Muscle layer of duodenum (tissue), 2 donors: ENCODE measurements at regions not wholly inside any gene's neighbourhood (a gene's known extent, or its start where the extent isn't known, plus 50 kb on each side); places are given as distances from the start of the nearest gene placed in this dataset.

Source experiments
- H3K27ac ChIP-seq: one replicate; pipeline ENCODE4 v1.7.0; 2013; ENCODE audit warnings: mild to moderate bottlenecking, low read length
- H3K27me3 ChIP-seq: one replicate; pipeline ENCODE4 v1.7.0; 2013; ENCODE audit warnings: low read depth, mild to moderate bottlenecking, control low read depth, low read length
- H3K36me3 ChIP-seq, 2 donors: one replicate each; pipeline ENCODE4 v1.7.0; 2013; ENCODE audit warnings: low read length in 2 of 2, control low read depth in 1 of 2, mild to moderate bottlenecking in 1 of 2; ENCODE audit not compliant: insufficient read depth in 2 of 2, control insufficient read depth in 1 of 2
- H3K4me1 ChIP-seq, 2 donors: one replicate each; pipeline ENCODE4 v1.7.0; 2013; ENCODE audit warnings: low read length in 2 of 2, mild to moderate bottlenecking in 2 of 2, control low read depth in 1 of 2, moderate library complexity in 1 of 2; ENCODE audit not compliant: insufficient read depth in 2 of 2, control insufficient read depth in 1 of 2
- H3K4me3 ChIP-seq, 2 donors: one replicate each; pipeline ENCODE4 v1.7.0; 2013; ENCODE audit warnings: low read length in 2 of 2, low read depth in 1 of 2, mild to moderate bottlenecking in 1 of 2
- H3K9me3 ChIP-seq, 2 donors: one replicate each; pipeline ENCODE4 v1.7.0; 2013; ENCODE audit warnings: low read length in 2 of 2, control low read depth in 1 of 2, mild to moderate bottlenecking in 1 of 2; ENCODE audit not compliant: control insufficient read depth in 1 of 2
- donor health status: healthy.

DNA sequence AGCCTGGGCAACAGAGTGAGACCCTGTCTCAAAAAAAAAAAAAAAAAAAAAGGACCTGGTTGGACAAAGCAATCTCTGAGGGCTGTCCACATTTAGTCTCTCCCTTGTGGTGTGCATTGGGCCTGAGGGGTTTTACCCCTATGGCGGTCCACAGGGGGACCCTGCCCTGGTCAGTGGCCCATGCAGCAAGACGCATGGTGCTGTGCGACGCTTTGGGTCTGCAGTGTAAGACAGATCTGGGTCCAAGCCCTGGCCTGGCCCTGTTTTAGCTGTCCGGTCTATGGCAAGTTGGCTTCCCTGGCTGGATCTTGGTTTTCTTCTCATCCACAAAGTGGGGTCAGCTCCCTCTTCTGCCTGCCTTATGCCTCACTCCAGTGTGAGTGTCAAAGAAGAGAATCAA lies 123.2 kb upstream of the NLRP1 start:
- peaks cover 0 to 5% of the 10 kb centered on the region in 2 donors for H3K9me3 ChIP-seq
- H3K4me1 ChIP-seq, result no peaks in the 10 kb centered on the region
- H3K27me3 ChIP-seq, result no peaks in the 10 kb centered on the region
- H3K27ac ChIP-seq, result no peak overlapping the region
- H3K36me3 ChIP-seq, result no peaks in the 10 kb centered on the region
- H3K4me3 ChIP-seq, result no peak overlapping the region

DNA sequence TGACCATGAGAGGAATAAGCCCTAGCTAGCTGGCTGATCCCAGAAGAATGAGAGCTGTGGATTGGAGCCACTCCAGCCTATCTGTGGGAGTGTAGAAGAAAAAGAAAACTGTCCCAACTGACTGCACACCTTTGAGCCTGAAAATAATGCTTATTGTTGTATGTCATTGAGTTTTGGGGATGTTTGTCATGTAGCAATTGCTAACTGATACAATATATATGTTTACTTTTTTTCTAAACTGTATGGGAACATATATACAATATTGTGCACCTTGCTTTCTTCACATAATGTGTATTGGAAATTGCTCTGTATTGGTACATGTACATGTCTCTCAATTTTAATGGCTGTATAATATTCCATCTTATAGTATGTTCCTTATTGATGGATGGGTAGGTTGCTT lies 124.0 kb upstream of the NLRP1 start:
- no peak overlapping the region for H3K4me3 ChIP-seq
- H3K9me3 ChIP-seq, result no peaks in the 10 kb centered on the region
- H3K27me3 ChIP-seq, result no peaks in the 10 kb centered on the region
- H3K4me1 ChIP-seq, result no peaks in the 10 kb centered on the region
- H3K27ac ChIP-seq, result no peak overlapping the region
- H3K36me3 ChIP-seq, result no peaks in the 10 kb centered on the region

DNA sequence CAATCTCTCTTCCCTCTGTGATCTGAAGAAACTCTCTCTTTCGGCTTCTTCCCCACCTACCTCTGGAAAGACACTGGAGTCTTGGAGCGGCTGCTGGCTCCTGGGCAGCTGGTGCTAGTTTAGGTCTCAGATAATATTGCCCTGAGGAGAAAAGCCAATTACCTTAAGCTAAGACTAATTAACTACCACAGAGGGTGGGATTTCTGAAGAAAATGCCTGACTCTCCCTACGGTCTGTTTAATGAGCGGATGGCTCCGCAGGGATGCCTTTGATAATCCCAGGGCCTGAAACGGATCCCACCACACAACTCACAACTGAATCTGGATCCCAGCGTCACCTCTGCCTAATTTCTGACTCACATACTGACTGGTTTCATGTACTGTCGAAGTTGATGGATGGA lies 127.0 kb upstream of the NLRP1 start:
- H3K27me3 ChIP-seq, result no peaks in the 10 kb centered on the region
- no peaks in the 10 kb centered on the region for H3K9me3 ChIP-seq
- no peak overlapping the region for H3K4me3 ChIP-seq
- no peaks in the 10 kb centered on the region for H3K4me1 ChIP-seq
- no peak overlapping the region for H3K27ac ChIP-seq
- no peaks in the 10 kb centered on the region for H3K36me3 ChIP-seq

DNA sequence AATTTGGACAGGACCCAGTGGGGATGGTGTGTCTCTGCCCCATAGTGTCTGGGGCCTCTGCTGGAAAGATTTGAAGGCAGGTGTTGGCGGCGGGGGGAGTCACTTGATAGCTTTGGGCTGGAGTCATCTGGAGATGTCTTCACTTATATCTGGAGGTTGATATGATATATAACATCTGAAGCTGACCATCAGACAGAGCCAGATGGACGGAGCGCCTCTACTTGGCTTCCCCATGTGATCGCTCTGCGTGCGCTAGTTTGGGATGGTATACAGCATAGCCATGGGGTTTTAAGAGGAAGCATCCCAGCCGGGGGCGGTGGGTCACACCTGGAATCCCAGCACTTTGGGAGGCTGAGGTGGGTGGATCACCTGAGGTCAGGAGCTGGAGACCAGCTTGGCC lies 130.7 kb upstream of the NLRP1 start:
- H3K4me1 ChIP-seq, result no peaks in the 10 kb centered on the region
- H3K36me3 ChIP-seq, result no peaks in the 10 kb centered on the region
- no peaks in the 10 kb centered on the region for H3K27me3 ChIP-seq
- no peak overlapping the region for H3K27ac ChIP-seq
- H3K4me3 ChIP-seq, result no peak overlapping the region
- no peaks in the 10 kb centered on the region for H3K9me3 ChIP-seq

DNA sequence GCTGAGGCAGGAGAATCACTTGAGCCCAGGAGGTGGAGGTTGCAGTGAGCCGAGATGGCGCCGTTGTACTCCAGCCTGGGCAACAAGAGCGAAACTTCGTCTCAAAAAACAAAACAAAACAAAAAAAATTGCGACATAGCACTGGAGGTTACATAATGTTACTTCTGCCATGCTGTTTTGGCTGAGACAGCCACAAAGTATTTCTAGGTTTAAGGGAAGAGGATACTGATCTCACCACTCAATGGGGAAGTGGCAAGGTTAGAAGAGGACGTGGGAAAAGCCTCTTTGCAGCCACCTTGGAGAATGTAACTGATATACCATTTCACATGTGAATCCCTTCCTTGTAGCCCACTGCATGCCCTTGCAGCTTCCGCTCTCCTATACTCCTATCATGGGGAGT lies 131.2 kb upstream of the NLRP1 start:
- Histone ChIP-seq H3K4me3 (no peak overlapping the region), H3K27me3 (no peaks in the 10 kb centered on the region), H3K27ac (no peak overlapping the region), H3K36me3 (no peaks in the 10 kb centered on the region), H3K4me1 (no peaks in the 10 kb centered on the region), H3K9me3 (no peaks in the 10 kb centered on the region)

DNA sequence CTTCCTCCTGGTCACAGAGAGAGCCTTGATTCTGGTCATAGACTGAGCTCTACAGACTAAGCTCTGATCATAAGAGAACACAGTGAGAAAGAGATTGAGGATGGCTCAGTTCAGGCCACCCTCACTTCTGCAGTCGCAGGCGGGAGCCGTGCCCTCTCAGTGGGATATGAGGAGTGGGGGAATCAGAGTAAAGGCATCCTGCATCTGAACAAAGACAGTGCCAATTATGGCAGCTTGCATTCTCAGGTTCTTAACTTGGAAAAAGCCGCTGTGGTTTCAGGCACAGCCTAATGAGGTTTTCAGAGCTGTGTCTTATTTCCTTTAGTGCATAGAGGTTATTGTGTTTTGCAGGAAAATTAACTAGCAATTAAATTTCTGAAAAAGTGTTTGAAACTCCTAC lies 134.4 kb upstream of the NLRP1 start:
- H3K27ac ChIP-seq, result no peak overlapping the region
- H3K4me3 ChIP-seq, result no peak overlapping the region
- H3K9me3 ChIP-seq, result no peaks in the 10 kb centered on the region
- no peaks in the 10 kb centered on the region for H3K4me1 ChIP-seq
- H3K36me3 ChIP-seq, result no peaks in the 10 kb centered on the region
- no peaks in the 10 kb centered on the region for H3K27me3 ChIP-seq

DNA sequence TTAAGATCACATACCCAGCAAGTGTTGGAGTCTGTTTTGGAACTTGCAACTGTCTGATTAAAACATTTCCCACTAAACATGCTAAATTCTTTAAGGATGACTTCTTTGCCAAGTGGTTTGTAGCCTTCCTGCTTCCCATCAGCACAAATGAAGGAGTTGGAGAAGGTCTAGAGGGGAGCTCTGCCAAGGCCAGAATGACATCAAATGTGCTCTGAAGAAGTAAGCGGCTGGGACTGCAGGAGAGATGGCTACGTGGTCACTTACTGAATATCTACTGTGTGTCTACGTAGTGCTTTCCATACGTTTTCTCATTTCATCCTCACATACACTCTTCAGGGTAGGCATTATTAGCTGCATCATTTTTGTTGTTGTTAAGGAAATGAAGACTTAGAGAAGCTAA lies 135.7 kb upstream of the NLRP1 start:
- H3K9me3 ChIP-seq, result no peaks in the 10 kb centered on the region
- no peak overlapping the region for H3K4me3 ChIP-seq
- H3K27me3 ChIP-seq, result no peaks in the 10 kb centered on the region
- no peaks in the 10 kb centered on the region for H3K4me1 ChIP-seq
- no peaks in the 10 kb centered on the region for H3K36me3 ChIP-seq
- no peak overlapping the region for H3K27ac ChIP-seq

DNA sequence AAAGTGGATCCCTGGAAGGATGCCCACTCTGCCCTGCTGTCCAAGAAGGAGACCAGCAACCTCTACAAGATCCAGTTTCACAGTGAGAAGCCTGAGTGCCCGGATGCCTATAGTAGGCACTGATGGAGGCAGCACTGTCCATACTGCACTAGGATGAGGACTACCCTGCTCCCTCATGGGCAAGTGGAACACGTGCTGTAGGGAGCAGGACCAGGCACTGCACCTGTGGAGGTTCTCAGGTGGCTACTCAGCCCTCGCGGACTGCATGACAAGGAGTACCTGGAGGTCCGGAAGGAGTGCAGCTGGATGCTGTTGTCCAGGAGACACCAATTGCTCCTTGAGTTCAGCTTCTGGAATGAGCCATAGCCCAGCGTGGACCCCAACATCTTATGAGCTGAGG lies 146.1 kb upstream of the NLRP1 start:
- no peaks in the 10 kb centered on the region for H3K4me1 ChIP-seq
- H3K36me3 ChIP-seq, result no peaks in the 10 kb centered on the region

DNA sequence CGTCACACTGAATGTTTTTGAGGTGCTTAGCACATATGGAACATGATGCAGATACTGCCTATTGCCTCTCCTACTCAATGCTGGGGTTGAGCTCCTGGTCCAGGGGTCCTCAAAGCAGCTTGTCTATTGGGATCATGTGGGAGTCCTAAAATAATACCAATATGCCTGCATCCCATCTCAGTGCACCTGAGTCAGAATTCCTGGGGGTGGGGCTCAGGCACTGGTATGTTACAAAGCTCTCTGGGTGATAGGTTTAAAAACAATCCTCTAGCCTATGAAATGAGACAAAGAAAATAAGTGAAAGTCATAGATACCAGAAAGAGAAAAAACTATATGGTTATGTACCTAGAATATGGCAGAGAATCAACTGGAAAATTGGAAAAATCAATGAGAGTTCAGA lies 156.6 kb upstream of the NLRP1 start:
- Histone ChIP-seq H3K9me3 (no peaks in the 10 kb centered on the region), H3K4me3 (no peak overlapping the region), H3K27me3 (no peaks in the 10 kb centered on the region), H3K36me3 (no peaks in the 10 kb centered on the region), H3K4me1 (no peaks in the 10 kb centered on the region), H3K27ac (no peak overlapping the region)

More for the DNA sequence above, 146.1 kb upstream of the NLRP1 start:
- Histone ChIP-seq H3K27me3 (no peaks in the 10 kb centered on the region), H3K27ac (no peak overlapping the region), H3K9me3 (peaks cover 0 to 7% of the 10 kb centered on the region in 2 donors), H3K4me3 (no peak overlapping the region)

DNA sequence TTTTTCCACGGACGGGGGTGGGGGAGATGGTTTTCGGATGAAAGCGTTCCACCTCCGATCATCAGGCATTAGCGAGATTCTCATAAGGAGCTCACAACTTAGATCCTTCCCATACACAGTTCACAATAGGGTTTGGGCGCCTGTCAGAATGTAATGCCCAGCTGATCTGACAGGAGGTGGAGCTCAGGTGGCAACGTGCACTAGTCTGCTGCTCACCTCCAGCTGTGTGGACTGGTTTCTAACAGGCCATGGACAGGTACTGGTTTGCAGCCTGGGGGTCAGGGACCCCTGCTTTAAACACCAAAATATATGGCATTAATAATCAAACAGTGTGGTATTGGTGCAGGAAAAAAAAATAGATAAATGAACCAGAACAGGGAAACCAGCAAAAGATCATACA lies 157.5 kb upstream of the NLRP1 start:
- Histone ChIP-seq H3K36me3 (no peaks in the 10 kb centered on the region), H3K4me1 (no peaks in the 10 kb centered on the region), H3K27me3 (no peaks in the 10 kb centered on the region), H3K27ac (no peak overlapping the region), H3K9me3 (no peaks in the 10 kb centered on the region), H3K4me3 (no peak overlapping the region)

DNA sequence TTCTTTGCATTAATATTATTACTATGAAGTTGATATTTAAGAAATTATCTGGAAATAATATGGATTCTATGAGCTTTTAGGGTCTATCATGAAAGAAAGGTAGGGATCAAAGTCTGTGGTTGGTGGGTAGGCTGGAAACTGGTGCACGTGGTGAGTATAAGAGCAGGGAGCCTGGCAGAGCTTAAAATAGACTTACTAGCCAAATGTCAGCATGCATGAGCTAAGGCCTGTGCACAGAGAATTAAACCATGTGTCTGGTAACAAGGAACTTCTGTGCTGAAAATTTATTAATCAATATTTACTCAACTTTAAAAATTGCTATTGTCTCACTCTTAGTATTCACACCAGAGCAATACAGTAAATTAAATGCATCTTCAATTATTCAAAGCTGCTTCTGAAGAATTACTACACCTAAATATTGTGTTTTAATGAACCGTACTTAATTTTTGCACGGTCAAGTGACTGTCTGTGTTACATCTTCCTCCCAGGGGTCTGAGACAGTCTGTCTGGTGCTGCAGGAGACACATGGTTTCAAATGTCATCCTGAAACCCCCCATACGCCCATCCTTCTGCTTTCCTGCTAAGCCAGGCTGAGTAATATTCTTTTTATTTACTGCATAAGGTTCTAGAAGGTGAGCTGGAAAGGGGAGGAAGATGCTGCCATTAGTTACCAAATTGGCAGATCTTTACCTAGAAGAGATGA lies 161.0 kb upstream of the NLRP1 start:
- Histone ChIP-seq H3K4me3 (no peak overlapping the region), H3K27me3 (peaks cover 3% of the 10 kb centered on the region), H3K9me3 (no peaks in the 10 kb centered on the region), H3K36me3 (no peaks in the 10 kb centered on the region), H3K27ac (no peak overlapping the region), H3K4me1 (no peaks in the 10 kb centered on the region)

DNA sequence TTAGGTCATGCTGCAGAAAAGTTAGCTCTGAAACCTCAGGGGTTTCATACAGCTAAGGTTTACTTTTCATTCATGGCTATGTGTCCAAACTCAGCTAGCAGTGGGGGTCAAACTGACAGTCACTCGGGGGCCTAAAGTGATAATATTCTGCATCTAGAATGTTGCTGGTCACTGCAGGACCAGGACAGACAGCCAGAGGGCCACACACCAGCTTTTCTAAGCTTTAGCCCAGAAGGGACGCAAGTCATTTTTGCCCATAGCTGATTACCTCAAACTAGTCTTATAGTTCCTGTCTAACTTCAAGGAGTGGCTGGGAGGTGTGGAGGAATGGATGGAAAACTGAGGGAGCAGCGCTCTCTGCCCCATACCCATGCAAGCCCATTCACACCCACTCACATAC lies 163.0 kb upstream of the NLRP1 start:
- H3K27ac ChIP-seq, result no peak overlapping the region
- H3K4me3 ChIP-seq, result no peak overlapping the region
- no peaks in the 10 kb centered on the region for H3K9me3 ChIP-seq
- H3K4me1 ChIP-seq, result no peaks in the 10 kb centered on the region
- H3K27me3 ChIP-seq, result peaks cover 3% of the 10 kb centered on the region
- no peaks in the 10 kb centered on the region for H3K36me3 ChIP-seq
